GM18519 (cell line): ENCODE measurements at regions not wholly inside any gene's neighbourhood (a gene's known extent, or its start where the extent isn't known, plus 50 kb on each side); places are given as distances from the start of the nearest gene placed in this dataset.
"Not testable (repeated sequence)": the region's sequence is repeated elsewhere in the genome, so short reads cannot be mapped to it uniquely, and the experiment has no call there.

Source experiments
- ATAC-seq: cut with Tn5 transposase; IDR thresholded peaks from one replicate; pipeline ENCODE4 v1.9.1; 2021; ENCODE audit warnings: mild to moderate bottlenecking, moderate library complexity; ENCODE audit not compliant: unreplicated experiment, low FRiP score

DNA sequence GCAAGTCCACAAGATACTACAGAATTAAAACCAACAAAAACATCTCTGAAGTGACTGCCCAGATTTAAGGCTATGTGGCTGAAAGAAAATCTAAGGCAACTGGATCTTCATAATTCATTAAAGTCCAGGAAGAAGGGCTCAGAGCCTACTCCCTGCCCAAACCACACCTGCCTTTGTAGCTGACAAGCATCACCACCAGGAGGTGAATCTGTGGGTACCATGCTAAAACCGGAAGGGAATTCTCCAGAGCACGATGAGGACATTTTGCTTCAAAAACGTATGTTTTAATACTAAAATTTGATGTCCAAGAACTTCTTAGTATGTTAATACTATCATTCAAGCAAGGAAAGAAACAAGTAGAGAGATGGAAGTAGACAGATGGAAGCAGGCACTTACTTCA, 495.9 kb upstream of the NECTIN3 start:
- ATAC-seq: no peak

DNA sequence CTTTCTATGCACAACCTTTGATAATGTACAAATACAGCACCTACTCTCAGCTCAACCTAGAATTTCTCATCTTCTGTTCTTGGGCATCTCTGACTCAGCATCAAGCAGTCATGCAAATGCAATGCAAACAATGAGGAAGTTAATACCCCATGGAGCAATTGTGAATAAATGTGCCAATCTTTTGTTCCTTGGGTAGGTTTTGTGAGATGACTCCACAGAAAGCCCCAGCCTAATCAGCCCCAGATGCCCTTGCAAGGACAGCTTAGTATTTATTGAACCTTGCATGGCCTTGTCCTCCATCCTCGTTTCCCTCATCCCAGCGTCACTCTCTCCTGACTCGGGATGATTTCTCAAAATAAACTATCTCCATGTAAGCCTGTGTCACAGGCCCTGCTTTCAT, 494.7 kb upstream of the NECTIN3 start:
- ATAC-seq: no peak

DNA sequence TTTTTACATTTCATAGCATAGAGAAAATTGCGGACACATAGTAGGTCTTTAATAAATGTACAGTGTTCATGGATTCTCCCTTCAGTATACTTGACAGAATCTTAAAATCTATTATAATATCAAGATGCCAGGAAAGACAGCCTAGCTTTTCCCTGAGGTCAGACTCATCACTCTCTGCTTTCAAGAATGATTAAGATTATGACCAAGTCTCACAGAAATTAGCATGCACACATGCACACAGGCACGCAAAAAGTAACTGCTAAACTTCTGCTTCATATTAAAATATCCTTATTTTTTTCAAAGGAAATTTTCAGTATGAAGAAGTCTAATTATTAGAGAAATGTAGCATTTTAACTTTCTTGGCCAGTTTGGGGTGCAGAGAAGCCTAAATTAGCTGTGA, 493.8 kb upstream of the NECTIN3 start:
- no peak for ATAC-seq

DNA sequence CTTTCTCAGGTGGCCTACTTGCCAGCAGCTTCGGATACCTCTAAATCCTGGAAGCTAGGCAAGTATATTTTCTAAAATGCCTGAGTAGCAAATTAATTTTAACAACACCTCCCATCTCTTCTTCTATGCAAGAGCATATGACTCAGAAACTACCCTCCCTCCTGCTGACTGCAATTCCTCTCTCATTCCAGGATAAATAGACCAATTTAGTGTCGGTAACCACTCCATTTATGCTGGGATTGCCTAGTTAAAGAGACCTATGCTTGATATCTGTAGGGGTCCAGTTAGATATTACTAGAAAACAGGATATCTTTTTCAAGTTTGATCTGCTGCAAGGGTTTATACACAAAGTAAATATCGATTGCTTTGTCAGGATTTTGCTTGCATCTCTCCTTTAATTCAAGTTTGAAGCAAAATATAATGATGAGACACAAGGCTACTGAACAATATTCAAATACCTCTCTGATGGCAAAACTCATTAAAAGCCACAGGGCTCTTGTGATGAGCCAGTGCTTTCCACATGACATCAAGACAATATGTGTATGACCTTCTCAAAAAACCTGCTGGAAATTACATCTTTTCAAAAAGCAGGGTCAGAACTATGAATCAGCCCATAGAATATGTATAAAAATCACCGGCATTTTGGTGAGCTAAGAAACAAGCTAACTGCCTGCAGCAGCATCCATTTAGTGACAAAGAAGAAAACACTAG, 491.6 kb upstream of the NECTIN3 start:
- ATAC-seq: no peak

- ATAC-seq: no peak
These were observed 488.2 kb upstream of the NECTIN3 start for GRCh38 chr3:110583373-110583935.

- ATAC-seq: no peak
These were observed 482.7 kb upstream of the NECTIN3 start for GRCh38 chr3:110588906-110589305.

DNA sequence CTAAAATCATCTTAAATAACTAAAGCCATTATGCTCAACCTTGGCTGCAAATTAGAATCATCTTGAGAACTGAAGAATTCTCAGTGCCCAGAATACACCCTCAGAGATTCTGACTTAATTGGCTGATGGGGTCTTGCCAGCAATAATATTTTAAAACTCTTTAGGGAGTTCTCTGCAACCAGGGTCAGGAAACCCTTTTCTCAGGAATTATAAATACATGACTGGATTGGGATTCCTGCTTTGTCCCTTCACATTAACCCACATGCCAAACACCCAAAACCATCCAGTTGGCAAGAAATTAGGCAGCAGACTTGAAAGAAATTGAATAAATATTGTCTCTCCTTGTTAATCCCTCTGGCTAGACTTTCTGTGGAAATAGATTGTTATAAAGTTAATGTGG, 482.3 kb upstream of the NECTIN3 start:
- no peak for ATAC-seq

- ATAC-seq: no peak
These were observed 477.9 kb upstream of the NECTIN3 start for GRCh38 chr3:110593749-110594148.

GRCh38 chr3:110598847-110599490, 472.6 kb upstream of the NECTIN3 start:
- ATAC-seq: no peak

DNA sequence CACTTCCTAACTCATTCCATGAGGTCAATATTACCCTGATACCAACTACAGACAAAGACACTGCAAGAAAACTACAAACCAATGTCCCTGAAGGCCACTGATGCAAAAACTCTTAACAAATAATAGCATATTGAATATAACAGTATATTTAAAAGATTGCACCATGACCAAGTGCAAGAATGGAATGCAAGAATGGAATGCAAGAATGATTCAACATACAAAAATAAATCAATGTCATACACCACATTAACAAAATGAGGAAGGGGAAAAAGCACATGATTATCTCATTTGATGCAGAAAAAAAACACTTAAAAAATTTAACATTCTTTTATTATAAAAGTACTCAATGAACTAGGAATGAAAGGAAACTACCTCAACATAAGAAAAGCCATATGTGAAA, 463.1 kb upstream of the NECTIN3 start:
- no peak for ATAC-seq

GRCh38 chr3:110612045-110612444, 459.6 kb upstream of the NECTIN3 start:
- no peak for ATAC-seq

DNA sequence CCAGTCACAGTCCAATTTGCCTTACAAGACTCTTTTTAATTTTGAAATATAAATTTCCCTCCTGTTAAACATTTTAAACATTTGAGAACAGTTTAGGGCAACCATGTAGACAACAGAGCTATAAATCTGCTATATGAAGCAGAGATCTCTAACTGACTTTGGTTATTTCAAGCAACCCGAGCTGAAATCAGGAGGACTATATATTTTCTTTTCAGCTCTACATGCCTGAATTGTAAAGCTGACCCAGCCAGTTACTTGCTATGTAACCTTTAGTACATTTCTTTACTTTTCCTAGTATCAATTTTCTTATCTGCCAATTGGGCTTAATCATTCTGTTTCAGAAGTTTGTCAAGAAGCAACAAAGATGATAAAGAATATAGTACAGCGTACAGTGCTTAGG, 457.4 kb upstream of the NECTIN3 start:
- ATAC-seq: no peak

DNA sequence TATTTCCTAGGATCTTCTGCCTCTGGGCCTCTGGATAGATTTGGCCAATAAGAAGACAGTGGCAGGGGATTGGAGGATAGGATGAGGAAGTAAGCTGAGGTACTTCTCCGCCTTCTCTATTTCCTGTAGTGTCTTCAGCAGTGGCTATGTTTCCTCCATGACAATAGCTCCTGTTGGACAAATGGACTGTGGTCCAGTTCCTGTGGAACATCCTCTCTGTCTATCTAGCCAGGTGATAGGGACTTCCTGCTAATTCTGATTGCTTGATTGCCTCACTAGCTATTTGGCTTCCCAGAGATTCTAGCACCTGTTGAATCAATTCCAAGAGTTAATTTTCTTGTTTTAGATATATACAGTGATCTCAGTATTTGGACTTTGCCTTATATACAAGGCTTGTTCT, 456.2 kb upstream of the NECTIN3 start:
- no peak for ATAC-seq

GRCh38 chr3:110618512-110619226, 452.9 kb upstream of the NECTIN3 start:
- ATAC-seq: no peak

DNA sequence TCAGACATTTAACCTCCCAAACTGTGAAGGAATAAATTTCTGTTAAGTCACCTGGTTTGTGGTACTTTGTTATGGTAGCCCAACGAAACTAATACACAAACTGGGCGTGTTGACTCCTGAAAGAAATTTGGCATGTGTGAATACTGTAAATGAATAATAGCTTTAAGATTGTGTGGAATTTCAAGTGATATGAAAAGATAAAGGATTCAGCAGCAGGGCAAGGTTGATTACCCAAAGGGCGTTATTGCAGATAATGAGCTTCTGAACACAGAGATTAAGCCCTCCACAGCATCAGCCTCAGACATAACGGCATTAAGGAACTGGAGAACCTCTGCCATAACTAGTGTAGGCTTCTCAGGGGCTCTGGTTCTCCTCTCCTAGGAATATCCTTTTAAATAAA, 451.5 kb upstream of the NECTIN3 start:
- no peak for ATAC-seq

- ATAC-seq: no peak
These were observed 448.0 kb upstream of the NECTIN3 start for GRCh38 chr3:110623571-110623970.

GRCh38 chr3:110624576-110624975, 447.0 kb upstream of the NECTIN3 start:
- no peak for ATAC-seq

DNA sequence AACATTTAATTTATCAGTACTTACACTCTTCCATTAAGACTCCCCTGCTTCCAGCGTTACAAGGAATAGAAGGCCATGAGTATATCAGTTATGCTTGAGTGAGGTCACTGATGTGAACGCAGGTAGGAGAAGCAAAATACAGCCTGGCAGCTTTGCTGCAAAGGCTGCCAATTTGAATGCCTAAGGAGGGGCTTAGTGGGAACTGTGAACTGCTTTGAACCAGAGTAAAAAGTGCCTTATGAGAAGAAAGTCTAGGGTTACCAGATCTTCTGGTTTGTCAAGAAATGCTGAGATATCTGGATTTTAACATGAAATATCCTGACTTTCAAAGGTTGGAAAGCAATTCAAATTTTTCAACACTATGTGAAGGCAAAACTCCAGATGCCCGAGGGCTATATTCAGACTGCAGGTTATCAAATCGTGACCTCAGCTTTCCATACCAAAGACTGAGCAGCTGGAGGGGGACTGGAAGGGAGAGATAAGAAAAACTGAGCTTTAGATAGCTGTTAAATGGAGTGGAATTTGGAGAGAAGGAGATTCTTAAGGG, 446.3 kb upstream of the NECTIN3 start:
- ATAC-seq: no peak

GRCh38 chr3:110626652-110627111, 444.9 kb upstream of the NECTIN3 start:
- not testable (repeated sequence) for ATAC-seq

DNA sequence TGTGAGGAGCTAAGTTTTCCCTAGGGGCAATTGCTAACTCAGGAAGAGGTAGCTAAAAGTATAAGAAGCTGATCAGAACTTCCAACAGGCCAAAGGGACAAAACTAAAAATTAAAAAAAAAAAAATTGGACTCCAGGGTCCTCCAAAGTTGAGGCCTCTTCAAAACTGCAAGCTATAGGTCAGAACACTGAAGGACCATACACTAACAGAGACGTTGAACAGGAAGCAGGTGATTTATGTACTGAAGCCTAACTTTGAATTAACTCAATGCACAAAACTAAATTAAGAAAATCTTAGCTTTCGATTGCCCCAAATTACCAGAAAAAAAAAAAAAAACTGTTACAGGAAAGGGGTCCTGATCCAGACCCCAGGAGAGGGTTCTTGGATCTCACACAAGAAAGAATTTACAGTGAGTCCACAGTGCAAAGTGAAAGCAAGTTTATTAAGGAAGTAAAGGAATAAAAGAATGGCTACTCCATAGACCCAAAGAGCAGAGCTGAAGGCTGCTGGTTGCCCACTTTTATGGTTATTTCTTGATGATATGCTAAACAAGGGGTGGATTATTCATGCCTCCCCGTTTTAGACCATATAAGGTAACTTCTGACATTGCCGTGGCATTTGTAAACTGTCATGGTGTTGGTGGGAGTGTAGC, 442.8 kb upstream of the NECTIN3 start:
- no peak for ATAC-seq

DNA sequence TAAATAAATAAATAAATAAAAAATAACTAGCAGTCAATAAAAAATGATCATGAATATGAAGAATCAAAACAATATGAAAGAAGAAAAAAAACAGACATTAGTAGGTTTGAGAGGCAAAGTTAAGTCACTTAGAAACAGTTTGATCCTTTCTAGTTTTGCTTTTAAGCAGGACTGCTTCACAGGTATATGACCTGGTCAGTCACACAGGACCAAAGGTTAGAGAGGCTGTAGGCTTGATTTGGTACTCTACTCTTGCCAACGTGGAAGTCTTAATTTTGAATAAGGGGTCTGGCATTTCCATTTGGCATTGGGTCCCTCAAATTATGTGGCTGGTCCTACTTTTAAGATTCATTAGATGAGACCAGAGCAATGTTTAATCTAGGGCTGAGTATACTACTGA, 441.7 kb upstream of the NECTIN3 start:
- no peak for ATAC-seq
